PFSK-1 (cell line): ENCODE measurements at regions not wholly inside any gene's neighbourhood (a gene's known extent, or its start where the extent isn't known, plus 50 kb on each side); places are given as distances from the start of the nearest gene placed in this dataset.

Source experiments
- FOXP2 ChIP-seq: optimal IDR thresholded peaks from 2 replicates; pipeline ENCODE3; 2011; ENCODE audit warnings: borderline replicate concordance, control low read depth, inconsistent platforms; ENCODE audit not compliant: insufficient read depth; ENCODE audit errors: extremely low read length, extremely low read depth
- POLR2AphosphoS5 ChIP-seq: IDR thresholded peaks from 2 replicates; pipeline ENCODE4 v1.6.1; 2012; ENCODE audit warnings: low read depth, mild to moderate bottlenecking, control low read depth, low read length, moderate library complexity
- SIN3A ChIP-seq: IDR thresholded peaks from 2 replicates; pipeline ENCODE4 v1.6.1; 2012; ENCODE audit warnings: mild to moderate bottlenecking, low read length, moderate library complexity, borderline replicate concordance; ENCODE audit not compliant: insufficient read depth
- TAF1 ChIP-seq: IDR thresholded peaks from 2 replicates; pipeline ENCODE4 v1.6.1; 2012; ENCODE audit warnings: low read length, control low read depth, borderline replicate concordance; ENCODE audit not compliant: insufficient read depth
- TF ChIP-seq, protein P1 (sequence below), 2 experiments: IDR thresholded peaks; 2 replicates each; pipeline versions ENCODE4 v1.6.1 to v1.8.0; 2011 to 2012; ENCODE audit warnings: low read depth in 2 of 2, low read length in 2 of 2, control low read depth in 1 of 2, inconsistent platforms in 1 of 2, mild to moderate bottlenecking in 1 of 2, moderate library complexity in 1 of 2; ENCODE audit not compliant: insufficient read depth in 1 of 2

DNA sequence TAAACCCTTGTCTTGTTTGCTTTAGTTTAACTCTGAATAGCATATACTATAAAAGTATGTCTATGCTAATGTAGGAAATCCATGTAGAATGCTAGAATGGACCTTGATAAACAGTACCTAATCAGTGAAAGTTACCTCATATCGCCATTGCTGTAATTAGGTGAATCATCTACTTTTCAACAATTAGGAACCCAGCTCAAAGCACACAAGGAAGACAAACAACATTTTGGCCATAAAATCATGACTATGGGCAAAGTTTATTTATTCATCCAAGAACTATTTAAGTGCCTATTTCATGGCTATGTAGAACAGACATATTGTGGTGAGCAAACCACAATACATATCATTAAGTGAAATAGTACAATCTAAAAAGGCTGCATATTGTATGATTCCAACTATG lies 1043.2 kb downstream of the BRINP3 start:
- TF ChIP-seq, protein P1, sequence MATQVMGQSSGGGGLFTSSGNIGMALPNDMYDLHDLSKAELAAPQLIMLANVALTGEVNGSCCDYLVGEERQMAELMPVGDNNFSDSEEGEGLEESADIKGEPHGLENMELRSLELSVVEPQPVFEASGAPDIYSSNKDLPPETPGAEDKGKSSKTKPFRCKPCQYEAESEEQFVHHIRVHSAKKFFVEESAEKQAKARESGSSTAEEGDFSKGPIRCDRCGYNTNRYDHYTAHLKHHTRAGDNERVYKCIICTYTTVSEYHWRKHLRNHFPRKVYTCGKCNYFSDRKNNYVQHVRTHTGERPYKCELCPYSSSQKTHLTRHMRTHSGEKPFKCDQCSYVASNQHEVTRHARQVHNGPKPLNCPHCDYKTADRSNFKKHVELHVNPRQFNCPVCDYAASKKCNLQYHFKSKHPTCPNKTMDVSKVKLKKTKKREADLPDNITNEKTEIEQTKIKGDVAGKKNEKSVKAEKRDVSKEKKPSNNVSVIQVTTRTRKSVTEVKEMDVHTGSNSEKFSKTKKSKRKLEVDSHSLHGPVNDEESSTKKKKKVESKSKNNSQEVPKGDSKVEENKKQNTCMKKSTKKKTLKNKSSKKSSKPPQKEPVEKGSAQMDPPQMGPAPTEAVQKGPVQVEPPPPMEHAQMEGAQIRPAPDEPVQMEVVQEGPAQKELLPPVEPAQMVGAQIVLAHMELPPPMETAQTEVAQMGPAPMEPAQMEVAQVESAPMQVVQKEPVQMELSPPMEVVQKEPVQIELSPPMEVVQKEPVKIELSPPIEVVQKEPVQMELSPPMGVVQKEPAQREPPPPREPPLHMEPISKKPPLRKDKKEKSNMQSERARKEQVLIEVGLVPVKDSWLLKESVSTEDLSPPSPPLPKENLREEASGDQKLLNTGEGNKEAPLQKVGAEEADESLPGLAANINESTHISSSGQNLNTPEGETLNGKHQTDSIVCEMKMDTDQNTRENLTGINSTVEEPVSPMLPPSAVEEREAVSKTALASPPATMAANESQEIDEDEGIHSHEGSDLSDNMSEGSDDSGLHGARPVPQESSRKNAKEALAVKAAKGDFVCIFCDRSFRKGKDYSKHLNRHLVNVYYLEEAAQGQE (IDR thresholded peaks at IDR 0.05; ENCODE audit: insufficient read depth in 1 of 2, low read depth in 2 of 2, low read length in 2 of 2), result no peak
- TF ChIP-seq TAF1 (no peak), POLR2AphosphoS5 (no peak), SIN3A (no peak), FOXP2 (no peak)
